KBM-7 (cell line): ENCODE measurements at regions not wholly inside any gene's neighbourhood (a gene's known extent, or its start where the extent isn't known, plus 50 kb on each side); places are given as distances from the start of the nearest gene placed in this dataset.

Source experiments
- DNase-seq: peaks from one replicate; pipeline ENCODE4 v3.0.0-alpha.2; 2015
- in situ Hi-C: fragments of 300-500 bp; cut with MboI; formaldehyde crosslinking; loops from 2 replicates; pipeline ENCODE4 v1.14.3; 2020; ENCODE audit warnings: low sequenced_read_pairs, low pct_unique_long_range_greater_than_20kb, mixed read lengths

DNA sequence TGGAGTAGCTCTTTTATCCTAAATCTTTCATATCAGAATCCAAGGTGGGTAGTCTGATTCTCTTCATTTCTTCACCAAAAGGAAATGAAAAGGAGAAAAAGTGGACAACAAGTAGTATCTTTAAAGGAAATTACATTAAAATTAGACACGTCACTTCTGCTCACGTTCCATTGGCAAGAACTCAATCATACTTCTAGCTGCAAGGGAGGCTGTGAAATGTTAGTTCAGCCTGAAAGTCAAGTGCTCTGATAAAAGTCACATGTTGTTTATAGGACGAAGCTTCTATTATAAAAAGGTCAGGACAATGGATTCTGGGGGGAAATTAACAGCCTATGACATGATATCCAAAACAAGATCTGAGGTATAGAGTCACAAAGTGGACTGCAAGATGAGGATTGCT is 164.6 kb upstream of the MCTP2 start:
- no peak for DNase-seq
- in situ Hi-C loops, result no loop called here

- in situ Hi-C loops, result no loop called here
- no peak for DNase-seq
Observed at GRCh38 chr15:94066046-94066445, 165.3 kb upstream of the MCTP2 start.

- in situ Hi-C loops, result no loop called here
- DNase-seq, result no peak
Observed at GRCh38 chr15:94064676-94065313, 166.6 kb upstream of the MCTP2 start.

GRCh38 chr15:94061041-94061440 is 170.3 kb upstream of the MCTP2 start:
- in situ Hi-C loops, result no loop called here
- no peak for DNase-seq

GRCh38 chr15:94059013-94059587 is 172.3 kb upstream of the MCTP2 start:
- peak; percentile 1 for DNase-seq
- in situ Hi-C loops, result no loop called here

DNA sequence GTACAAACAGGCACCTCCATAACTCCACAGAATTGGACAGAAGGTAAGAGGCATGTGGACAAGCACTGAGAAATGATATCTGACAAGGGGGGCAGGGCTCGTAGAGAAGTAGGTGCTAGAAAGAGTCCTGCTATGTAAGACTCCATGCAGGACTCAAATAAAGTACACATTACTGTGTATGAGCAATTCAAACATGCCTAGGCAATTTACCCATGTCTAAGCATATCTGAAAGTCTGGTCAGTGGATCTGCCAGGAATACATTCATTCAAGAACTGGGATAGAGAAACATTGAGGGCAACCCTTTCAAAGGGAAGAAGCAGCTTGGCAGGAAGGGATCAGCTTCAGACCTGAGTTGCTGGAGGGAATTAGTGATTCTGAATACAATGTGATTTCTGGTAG is 174.1 kb upstream of the MCTP2 start:
- no peak for DNase-seq
- in situ Hi-C loops, result no loop called here

DNA sequence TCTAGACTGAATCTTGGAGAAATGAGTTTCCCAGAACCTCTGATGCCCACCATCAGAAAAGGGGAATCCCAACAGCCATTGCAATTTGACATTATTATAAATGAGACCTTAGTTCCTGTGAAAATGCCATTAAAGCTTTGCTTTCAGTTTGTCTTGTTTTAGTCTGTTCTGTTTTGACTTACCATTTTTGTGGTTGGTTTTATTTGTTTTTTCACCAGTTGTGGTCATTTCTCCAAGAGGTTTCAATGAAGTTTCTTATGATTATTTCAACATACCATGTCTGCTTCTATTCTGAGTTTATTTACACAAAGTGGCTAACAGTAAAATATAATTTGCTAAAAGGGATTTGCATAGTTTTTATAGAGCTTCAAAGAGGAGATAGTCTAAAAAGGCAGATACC is 175.0 kb upstream of the MCTP2 start:
- no peak for DNase-seq
- in situ Hi-C loops, result no loop called here

- DNase-seq, result no peak
- in situ Hi-C loops, result no loop called here
Observed at GRCh38 chr15:94053626-94054025, 177.7 kb upstream of the MCTP2 start.

DNA sequence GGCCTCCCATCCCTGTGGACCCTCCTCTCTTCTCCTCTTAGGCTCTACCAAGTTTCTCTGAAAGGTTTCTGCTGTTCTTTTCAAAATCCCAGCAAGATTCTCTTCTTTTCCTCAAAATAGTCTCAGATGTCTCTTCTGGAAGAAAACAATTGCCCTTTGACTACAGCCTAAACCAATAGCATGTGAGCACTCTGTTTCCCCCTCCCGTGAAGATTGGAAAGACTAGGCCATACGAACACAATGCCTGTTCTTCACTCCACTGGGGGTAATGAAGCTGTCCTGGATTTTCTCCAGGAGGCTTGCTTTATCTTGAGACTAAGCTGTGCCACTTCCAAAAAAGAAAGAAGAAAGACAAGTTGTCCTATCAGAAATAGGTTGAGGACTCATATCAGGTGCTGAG is 178.7 kb upstream of the MCTP2 start:
- in situ Hi-C loops, result no loop called here
- DNase-seq, result no peak

DNA sequence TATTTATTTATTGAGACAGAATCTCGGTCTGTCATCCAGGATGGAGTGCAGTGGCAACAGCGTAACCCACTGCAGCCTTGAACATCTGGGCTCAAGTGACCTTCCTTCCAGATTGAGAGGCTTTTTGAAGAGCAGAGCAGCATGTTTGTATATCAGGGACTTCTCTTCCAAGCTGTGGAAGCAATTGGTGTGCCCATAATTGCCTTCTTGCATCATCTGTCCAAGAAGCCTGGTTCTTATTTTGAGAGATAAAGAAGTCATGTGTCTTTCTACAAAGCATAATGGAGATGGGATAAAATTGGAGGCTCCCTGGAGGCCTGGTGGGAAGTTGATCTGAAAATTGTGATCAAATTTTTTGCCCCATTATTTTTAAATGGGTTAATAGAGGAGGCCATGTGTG is 183.8 kb upstream of the MCTP2 start:
- DNase-seq, result no peak
- in situ Hi-C loops, result no loop called here

DNA sequence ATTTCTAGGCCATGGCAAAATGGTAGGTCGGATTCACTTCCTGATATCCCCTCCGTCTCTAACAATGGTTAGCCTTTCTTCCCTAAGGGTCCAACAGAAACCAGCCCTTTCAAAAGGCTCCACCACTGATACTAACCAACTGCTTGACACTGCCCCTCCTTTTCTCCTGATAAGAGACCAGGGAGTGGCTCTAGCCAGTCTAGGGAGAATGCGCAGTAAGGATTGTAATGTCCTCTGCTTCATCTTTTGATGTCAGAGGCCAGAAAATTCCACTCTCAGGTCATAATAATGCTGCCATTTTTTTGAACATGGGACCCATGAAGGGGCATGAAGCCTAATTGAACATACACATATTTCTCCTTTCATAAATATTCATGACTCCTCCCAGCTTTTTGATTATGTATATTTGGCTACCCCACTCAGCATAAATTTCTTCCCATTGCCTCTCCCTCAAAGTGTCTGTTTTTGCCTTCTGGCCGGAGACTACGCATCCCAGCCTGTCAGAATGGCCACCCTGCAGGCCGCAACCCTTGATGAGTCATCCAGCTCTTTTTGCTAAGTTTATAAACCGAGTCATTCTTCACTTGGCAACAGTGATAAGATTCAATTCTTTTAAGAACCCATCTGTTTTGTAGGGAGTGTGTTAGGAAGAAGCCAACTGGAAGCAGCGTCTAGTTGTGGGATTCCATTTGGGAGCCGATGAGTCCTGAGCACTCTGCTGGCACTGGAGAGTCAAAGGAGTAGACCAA is 189.0 kb upstream of the MCTP2 start:
- no peak for DNase-seq
- in situ Hi-C loops, result no loop called here

- no peak for DNase-seq
- in situ Hi-C loops, result no loop called here
Observed at GRCh38 chr15:94041746-94042145, 189.6 kb upstream of the MCTP2 start.

- DNase-seq, result no peak
- in situ Hi-C loops, result no loop called here
Observed at GRCh38 chr15:94040541-94041248, 190.7 kb upstream of the MCTP2 start.

DNA sequence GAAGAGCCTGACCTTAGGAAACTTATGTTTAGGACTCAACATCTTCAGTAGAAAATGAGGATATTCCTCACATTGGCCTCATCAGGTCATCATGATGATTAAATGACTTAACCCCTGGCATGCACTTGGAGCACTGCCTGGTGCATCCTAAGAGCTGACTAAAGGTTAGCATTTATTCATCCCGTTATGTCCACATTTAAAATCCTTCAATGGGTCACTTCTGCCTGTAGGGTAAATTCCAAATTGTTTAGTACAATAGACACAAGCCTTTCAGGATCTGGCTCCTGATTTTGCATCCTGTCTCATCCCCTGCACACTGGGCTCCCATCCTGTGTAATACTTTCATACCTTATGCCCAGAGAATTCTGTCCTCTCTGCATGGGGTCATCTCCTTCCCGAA is 195.2 kb upstream of the MCTP2 start:
- DNase-seq, result no peak
- in situ Hi-C loops, result no loop called here

- in situ Hi-C loops, result no loop called here
- no peak for DNase-seq
Observed at GRCh38 chr15:94033683-94034020, 197.7 kb upstream of the MCTP2 start.

- no peak for DNase-seq
- in situ Hi-C loops, result no loop called here
Observed at GRCh38 chr15:94033014-94033682, 198.2 kb upstream of the MCTP2 start.

DNA sequence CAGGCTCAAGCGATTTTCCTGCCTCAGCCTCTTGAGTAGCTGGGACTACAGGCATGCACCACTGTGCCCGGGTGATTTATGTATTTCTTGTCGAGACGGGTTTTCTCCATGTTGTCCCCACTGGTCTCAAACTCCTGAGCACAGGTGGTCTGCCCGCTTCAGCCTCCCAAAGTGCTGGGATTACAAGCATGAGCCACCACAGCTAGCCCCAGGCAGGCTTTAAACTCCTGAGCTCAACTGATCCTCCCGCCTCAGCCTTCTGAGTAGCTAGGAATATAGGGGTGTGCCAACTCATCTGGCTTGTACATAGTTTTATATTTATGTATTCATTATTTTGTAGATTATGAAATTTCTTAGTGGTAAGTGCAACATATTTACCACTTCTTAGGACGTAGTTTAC is 198.8 kb upstream of the MCTP2 start:
- in situ Hi-C loops, result no loop called here
- DNase-seq, result no peak

GRCh38 chr15:94031072-94031471 is 200.3 kb upstream of the MCTP2 start:
- DNase-seq, result no peak
- in situ Hi-C loops, result no loop called here

- in situ Hi-C loops, result no loop called here
- DNase-seq, result no peak
Observed at GRCh38 chr15:94029495-94029894, 201.9 kb upstream of the MCTP2 start.

DNA sequence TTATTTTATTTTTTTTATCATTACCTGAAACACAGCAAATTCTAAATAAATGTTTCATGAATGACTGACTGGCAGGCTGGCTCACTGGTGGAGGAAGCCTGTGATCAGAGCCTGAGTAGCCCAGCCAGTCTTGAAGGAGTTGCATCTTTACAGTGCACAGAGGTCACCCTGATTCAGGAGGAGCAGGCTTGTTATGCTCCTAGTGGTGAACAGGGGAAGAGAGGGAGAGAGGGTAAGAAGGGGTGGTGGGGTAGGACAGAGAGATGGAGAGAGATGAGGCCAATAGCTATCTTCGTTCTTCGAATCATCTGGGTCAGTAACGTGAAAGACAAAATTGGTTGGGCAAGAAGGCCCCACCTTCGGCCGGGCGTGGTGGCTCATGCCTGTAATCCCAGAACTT is 202.6 kb upstream of the MCTP2 start:
- in situ Hi-C loops, result no loop called here
- DNase-seq, result no peak
